PC-3 (cell line): ENCODE measurements at regions not wholly inside any gene's neighbourhood (a gene's known extent, or its start where the extent isn't known, plus 50 kb on each side); places are given as distances from the start of the nearest gene placed in this dataset.

Experiments used
- ATAC-seq: fragments of 200-7000 bp; cut with Tn5 transposase; 2 replicates; pipeline ENCODE4 v1.9.1; 2020; ENCODE audit warnings: mild to moderate bottlenecking, moderate library complexity
- BruUV-seq: library from RNA; stranded (reverse); fragments of 400-500 nt; replicated peaks from 2 replicates; lab custom pipeline; 2021; lab: Mats Ljungman, UMichigan
- CTCF ChIA-PET: fragments of 300-600 bp; sonication (Branson Sonifier 250); formaldehyde crosslinking; loops from one replicate; lab custom pipeline; 2022; ENCODE audit warnings: antibody characterized with exemption; lab: Charles Lee
- POLR2A ChIA-PET: fragments of 300-600 bp; sonication (Branson Sonifier 250); formaldehyde crosslinking; loops from one replicate; lab custom pipeline; 2022; ENCODE audit warnings: antibody characterized with exemption; ENCODE audit not compliant: unreplicated experiment; lab: Charles Lee
- DNase-seq: peaks from one replicate; pipeline ENCODE4 v3.0.0-alpha.2; 2015
- H2AFZ ChIP-seq: fragments of 300-600 bp; sonication (generic); 2 replicates; pipeline ENCODE4 v1.6.0; 2016; ENCODE audit warnings: antibody characterized with exemption, low read length
- H3F3A ChIP-seq: fragments of 300-600 bp; sonication (generic); one replicate; pipeline ENCODE4 v1.6.0; 2017; ENCODE audit warnings: antibody characterized with exemption, low read length, control low read depth, mild to moderate bottlenecking; ENCODE audit not compliant: unreplicated experiment
- H3K27ac ChIP-seq: fragments of 300-600 bp; sonication (generic); 2 replicates; pipeline ENCODE4 v1.5.1; 2016; ENCODE audit warnings: mild to moderate bottlenecking, low read length
- H3K27me3 ChIP-seq: fragments of 300-600 bp; sonication (generic); 2 replicates; pipeline ENCODE4 v1.6.1; 2016; ENCODE audit warnings: low read length, mixed read lengths
- H3K36me3 ChIP-seq: fragments of 300-600 bp; sonication (generic); 2 replicates; pipeline ENCODE4 v1.6.1; 2016; ENCODE audit warnings: low read depth, mixed run types, low read length, mixed read lengths
- H3K4me1 ChIP-seq: fragments of 300-600 bp; sonication (generic); 2 replicates; pipeline ENCODE4 v1.5.1; 2016; ENCODE audit warnings: low read length; ENCODE audit not compliant: insufficient read depth
- H3K4me2 ChIP-seq: fragments of 300-600 bp; sonication (generic); 2 replicates; pipeline ENCODE4 v1.6.0; 2016; ENCODE audit warnings: low read length
- H3K4me3 ChIP-seq: fragments of 300-600 bp; sonication (generic); 2 replicates; pipeline ENCODE4 v1.5.1; 2016; ENCODE audit warnings: mild to moderate bottlenecking, low read length, mixed read lengths
- H3K79me2 ChIP-seq: fragments of 300-600 bp; sonication (generic); 2 replicates; pipeline ENCODE4 v1.6.1; 2017; ENCODE audit warnings: low read length, mixed read lengths
- H3K9ac ChIP-seq: fragments of 300-600 bp; sonication (generic); 2 replicates; pipeline ENCODE4 v1.6.0; 2016; ENCODE audit warnings: mild to moderate bottlenecking, low read length
- H3K9me2 ChIP-seq: fragments of 300-600 bp; sonication (generic); replicated peaks from 2 replicates; pipeline ENCODE4 v1.6.1; 2016; ENCODE audit warnings: mixed run types, low read length, mixed read lengths
- H3K9me3 ChIP-seq: fragments of 300-600 bp; sonication (generic); 2 replicates; pipeline ENCODE4 v1.6.1; 2016; ENCODE audit warnings: low read length, mixed read lengths
- H4K20me1 ChIP-seq: fragments of 300-600 bp; sonication (generic); 2 replicates; pipeline ENCODE4 v1.6.1; 2016; ENCODE audit warnings: low read length, mixed read lengths
- CTCF ChIP-seq: fragments of 300-600 bp; sonication (generic); conservative IDR thresholded peaks from 2 replicates; pipeline ENCODE4 v1.5.1; 2017; ENCODE audit warnings: antibody characterized with exemption, low read depth, mild to moderate bottlenecking, low read length
- EZH2 ChIP-seq: fragments of 300-600 bp; sonication (generic); IDR thresholded peaks from one replicate; pipeline ENCODE4 v1.6.1; 2017; ENCODE audit warnings: antibody characterized with exemption, mild to moderate bottlenecking, low read length; ENCODE audit not compliant: unreplicated experiment
- EZH2phosphoT487 ChIP-seq: fragments of 300-600 bp; sonication (generic); IDR thresholded peaks from 2 replicates; pipeline ENCODE4 v1.6.1; 2018; ENCODE audit warnings: mild to moderate bottlenecking, antibody characterized with exemption, low read length, borderline replicate concordance
- intact Hi-C: fragments of 100-400 bp; cut with micrococcal nuclease; formaldehyde crosslinking; loops from 2 replicates; pipeline ENCODE4 v1.9.0; 2023

DNA sequence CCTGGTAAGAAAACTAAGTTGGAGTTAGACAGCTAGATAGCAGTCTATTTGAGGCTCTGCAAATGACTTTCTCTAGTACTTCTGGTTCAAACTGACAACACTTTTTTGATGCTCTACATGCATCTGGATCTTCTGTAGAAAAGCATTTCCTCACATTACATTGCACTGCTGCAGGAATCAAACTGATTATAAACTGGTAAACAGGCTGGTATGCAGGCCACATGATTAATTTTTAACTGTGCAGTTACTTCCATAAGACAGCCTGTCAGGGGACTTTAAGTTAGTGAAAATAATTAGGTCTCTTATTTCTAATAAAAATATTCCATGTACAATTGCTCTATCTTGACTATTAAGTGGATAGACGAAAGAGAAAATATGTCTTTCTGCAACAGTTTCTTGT lies 550.0 kb upstream of the ALCAM start:
- ATAC-seq (no peak), DNase-seq (no peak)
- CTCF ChIA-PET, result no interaction called here
- intact Hi-C loops, result no loop called here
- no peak overlapping the region for H3K27ac ChIP-seq
- no peak overlapping the region for H2AFZ ChIP-seq
- no peak overlapping the region for H3K4me3 ChIP-seq
- H3K9me2 ChIP-seq, result no peaks in the 10 kb centered on the region
- TF ChIP-seq CTCF, result no peak
- POLR2A ChIA-PET, result no interaction called here
- H3K79me2 ChIP-seq, result no peaks in the 10 kb centered on the region
- no peak overlapping the region for H3K4me2 ChIP-seq
- H3K4me1 ChIP-seq, result no peaks in the 10 kb centered on the region
- no peak overlapping the region for H3K9ac ChIP-seq
- H3K36me3 ChIP-seq, result no peaks in the 10 kb centered on the region
- H3F3A ChIP-seq, result no peaks in the 10 kb centered on the region
- H3K27me3 ChIP-seq, result no peaks in the 10 kb centered on the region
- no peaks in the 10 kb centered on the region for H4K20me1 ChIP-seq
- H3K9me3 ChIP-seq, result peaks cover 13% of the 10 kb centered on the region; the same call in 1 of the 2 replicates
- BruUV-seq, result no TSS peak

DNA sequence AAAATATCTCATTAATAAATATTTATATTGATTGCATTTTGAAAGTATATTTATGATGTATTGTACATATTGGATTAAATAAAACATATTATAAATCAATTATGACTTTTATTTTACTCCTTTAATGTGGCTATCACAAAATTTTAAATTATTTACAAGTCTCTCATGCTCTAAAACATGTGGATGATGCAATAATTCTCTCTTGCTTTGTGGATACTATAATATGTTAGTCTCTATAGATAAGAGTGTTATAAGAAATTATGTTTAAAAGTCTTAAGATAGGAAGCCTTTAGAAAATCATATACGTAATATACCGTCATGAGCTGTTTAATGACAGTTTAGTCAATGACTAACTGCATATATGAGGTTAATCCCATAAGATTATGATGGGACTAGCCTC lies 547.4 kb upstream of the ALCAM start:
- POLR2A ChIA-PET, result no interaction called here
- no TSS peak for BruUV-seq
- Histone ChIP-seq H3K9ac (no peak overlapping the region), H3K4me2 (no peak overlapping the region), H2AFZ (no peak overlapping the region), H3K36me3 (no peaks in the 10 kb centered on the region), H4K20me1 (no peaks in the 10 kb centered on the region), H3K9me3 (peaks cover 14% of the 10 kb centered on the region; the same call in 1 of the 2 replicates), H3K79me2 (no peaks in the 10 kb centered on the region), H3K9me2 (no peaks in the 10 kb centered on the region), H3F3A (no peaks in the 10 kb centered on the region), H3K4me1 (no peaks in the 10 kb centered on the region), H3K4me3 (no peak overlapping the region), H3K27ac (no peak overlapping the region), H3K27me3 (no peaks in the 10 kb centered on the region)
- intact Hi-C loops, result no loop called here
- TF ChIP-seq EZH2, result no peak
- DNase-seq (no peak), ATAC-seq (no peak)
- CTCF ChIA-PET, result no interaction called here

DNA sequence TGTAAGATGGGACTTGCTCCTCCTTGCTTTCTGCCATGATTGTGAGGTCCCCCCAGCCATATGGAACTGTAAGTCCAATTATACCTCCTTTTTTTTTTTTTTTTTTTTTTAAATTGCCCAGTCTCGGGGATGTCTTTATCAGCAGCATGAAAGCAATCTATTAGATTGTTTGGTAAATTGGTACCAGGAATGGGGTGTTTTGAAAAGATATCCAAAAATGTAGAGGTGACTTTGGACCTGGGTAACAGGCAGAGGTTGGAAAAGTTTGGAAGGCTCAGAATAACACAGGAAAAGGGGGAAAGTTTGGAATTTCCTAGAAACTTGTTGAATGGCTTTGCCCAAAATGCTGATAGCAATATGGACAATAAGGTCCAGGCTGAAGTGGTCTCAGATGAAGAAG lies 545.8 kb upstream of the ALCAM start:
- H3K9me3 ChIP-seq, result peaks cover 14% of the 10 kb centered on the region; the same call in 1 of the 2 replicates
- no peak for DNase-seq
- ChIA-PET POLR2A (no interaction called here), CTCF (no interaction called here)
- no peaks in the 10 kb centered on the region for H3K9me2 ChIP-seq
- BruUV-seq, result no TSS peak
- no peaks in the 10 kb centered on the region for H3F3A ChIP-seq
- H3K4me3 ChIP-seq, result no peak overlapping the region
- no peak overlapping the region for H2AFZ ChIP-seq
- no peaks in the 10 kb centered on the region for H3K27me3 ChIP-seq
- H3K4me2 ChIP-seq, result no peak overlapping the region
- H3K27ac ChIP-seq, result no peak overlapping the region
- no peak for ATAC-seq
- intact Hi-C loops, result no loop called here
- no peak overlapping the region for H3K9ac ChIP-seq
- no peaks in the 10 kb centered on the region for H3K4me1 ChIP-seq
- H4K20me1 ChIP-seq, result no peaks in the 10 kb centered on the region
- H3K79me2 ChIP-seq, result no peaks in the 10 kb centered on the region
- H3K36me3 ChIP-seq, result no peaks in the 10 kb centered on the region
- TF ChIP-seq EZH2phosphoT487, result no peak
- TF ChIP-seq CTCF, result no peak
- no peak for TF ChIP-seq EZH2
